CD4-positive, alpha-beta T cell treated with Interleukin-4 for 1 hour (primary cell): ENCODE measurements at regions not wholly inside any gene's neighbourhood (a gene's known extent, or its start where the extent isn't known, plus 50 kb on each side); places are given as distances from the start of the nearest gene placed in this dataset.
"Not testable (repeated sequence)": the region's sequence is repeated elsewhere in the genome, so short reads cannot be mapped to it uniquely, and the experiment has no call there.

Experiments
- DNase-seq, 2 donors: peaks; one replicate each; pipeline ENCODE4 v3.0.0-alpha.2; 2020 to 2022

GRCh38 chr2:109720380-109721106, 73.6 kb upstream of the RGPD5 start:
- DNase-seq = no peak

DNA sequence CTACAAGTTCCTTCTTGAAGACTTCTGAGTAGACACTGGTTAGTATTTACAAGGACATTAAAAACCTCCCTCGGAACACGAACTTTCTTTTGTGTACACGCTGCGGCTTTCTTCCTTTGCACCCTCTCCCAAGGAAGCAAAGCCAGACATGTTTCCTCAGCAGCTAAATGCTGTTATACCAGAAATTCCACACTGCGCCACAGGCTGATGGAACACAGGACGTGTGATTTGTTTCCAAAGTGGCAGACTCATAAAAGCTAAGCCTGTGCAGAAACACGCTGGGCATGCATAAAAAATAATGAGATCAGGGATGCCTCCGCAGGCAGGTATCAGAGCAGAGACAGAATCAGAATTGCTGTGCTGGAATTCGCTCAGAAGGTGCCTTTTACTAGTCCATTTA, 73.0 kb upstream of the RGPD5 start:
- no peak for DNase-seq

- no peak for DNase-seq
Observed at GRCh38 chr2:109721626-109722025, 72.5 kb upstream of the RGPD5 start.

- DNase-seq = no peak
Observed at GRCh38 chr2:109722026-109722425, 72.1 kb upstream of the RGPD5 start.

- not testable (repeated sequence) for DNase-seq
Observed at GRCh38 chr2:109722640-109723039, 71.5 kb upstream of the RGPD5 start.

DNA sequence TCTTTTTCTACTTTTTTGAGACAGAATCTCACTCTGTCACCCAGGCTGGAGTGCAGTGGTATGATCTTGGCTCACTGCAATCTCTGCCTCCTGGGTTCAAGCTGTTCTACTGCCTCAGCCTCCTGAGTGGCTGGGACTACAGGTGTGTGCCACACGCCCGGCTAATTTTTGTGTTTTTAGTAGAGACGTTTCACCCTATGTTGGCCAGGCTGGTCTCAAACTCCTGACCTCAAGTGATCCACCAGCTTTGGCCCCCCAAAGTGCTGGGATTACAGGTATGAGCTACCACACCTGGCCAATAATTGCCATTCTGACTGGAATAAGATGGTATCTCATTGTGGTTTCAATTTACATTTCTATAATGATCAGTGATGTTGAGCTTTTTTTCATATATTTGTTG, 71.0 kb upstream of the RGPD5 start:
- not testable (repeated sequence) for DNase-seq

DNA sequence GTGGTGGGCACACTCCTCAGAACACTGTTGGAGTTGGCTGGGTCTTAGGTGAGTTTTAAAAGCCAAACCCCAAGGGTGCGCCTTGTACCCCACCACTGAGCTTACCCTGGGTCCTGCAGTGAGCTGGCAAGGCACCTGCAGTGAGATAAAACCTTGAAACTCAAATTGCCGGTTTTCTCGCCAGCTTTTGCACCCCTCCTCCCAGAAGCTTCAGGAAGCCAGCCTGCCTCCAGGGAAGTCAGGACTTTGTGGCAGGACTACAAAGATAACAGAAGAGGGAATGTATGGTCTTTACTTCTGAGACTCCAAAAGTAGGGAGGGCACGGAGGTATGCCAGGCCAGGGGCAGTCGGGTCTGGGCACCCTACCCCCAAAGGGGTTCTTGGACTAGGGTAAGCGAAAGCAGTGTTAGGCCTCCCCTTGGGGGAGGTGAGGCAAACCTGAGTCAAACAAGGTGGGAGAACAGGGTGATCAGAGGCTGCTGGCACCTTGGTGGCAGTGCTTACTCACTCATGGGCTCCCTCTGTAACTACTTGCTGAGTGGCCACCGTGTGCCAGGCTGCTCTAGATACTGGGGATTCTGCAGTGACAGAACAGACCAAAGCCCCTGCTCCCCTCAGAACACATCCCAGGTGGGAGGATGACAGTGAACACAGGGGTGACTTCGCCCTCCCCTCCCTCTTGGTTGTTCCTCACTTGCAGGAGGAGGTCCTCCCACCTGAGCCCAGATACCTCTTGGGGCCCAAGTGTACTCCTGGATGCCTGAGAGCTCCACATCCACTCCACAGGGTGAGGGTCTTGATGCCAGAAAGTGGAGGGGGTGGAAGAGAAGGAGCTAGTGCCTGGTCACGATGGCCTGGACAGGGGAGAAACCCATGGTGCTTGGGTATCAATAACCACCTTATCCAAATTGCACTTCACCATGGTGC, 69.3 kb upstream of the RGPD5 start:
- DNase-seq = no peak

DNA sequence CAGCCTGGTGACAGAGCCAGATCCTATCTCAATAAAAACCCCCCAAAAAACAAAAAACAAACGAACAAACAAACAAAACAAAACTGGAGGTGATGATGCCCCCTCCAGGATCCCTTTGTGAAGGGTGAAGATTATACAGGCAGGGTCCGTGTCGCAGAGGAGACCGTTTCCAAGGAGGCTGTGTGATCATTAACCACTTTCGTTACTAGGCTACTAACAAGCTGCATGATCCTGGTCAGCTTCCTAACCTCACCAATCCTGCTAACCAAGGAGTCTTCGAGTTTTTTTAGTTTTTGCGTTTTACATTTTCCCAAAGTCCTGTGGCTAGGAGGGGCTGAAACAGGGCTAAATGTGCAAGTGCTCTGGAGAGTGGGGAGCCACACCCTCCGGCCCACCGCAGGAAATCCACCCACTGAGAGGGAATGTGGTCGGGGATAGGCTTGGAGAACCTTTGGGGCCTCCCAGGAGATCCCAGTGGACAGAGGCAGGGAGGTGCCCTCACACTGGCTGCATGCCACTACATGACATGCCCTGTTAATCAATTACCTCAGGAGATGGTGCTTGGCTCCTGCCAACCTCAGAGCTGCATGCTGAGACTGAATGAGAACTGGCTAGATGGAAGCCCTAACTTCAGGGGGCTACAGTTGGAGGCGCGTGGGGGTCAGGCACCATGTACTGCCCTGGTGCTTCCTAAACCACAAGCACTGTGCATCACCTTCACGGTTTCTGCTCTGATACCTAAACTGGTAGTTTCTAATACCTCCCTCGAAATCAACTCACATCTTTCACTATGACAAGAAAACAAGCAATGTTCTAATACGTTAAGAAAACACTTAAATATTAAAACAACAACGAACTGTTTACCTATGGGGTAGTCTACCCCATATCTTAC, 67.5 kb upstream of the RGPD5 start:
- no peak for DNase-seq

GRCh38 chr2:109727929-109728447, 66.1 kb upstream of the RGPD5 start:
- no peak for DNase-seq

DNA sequence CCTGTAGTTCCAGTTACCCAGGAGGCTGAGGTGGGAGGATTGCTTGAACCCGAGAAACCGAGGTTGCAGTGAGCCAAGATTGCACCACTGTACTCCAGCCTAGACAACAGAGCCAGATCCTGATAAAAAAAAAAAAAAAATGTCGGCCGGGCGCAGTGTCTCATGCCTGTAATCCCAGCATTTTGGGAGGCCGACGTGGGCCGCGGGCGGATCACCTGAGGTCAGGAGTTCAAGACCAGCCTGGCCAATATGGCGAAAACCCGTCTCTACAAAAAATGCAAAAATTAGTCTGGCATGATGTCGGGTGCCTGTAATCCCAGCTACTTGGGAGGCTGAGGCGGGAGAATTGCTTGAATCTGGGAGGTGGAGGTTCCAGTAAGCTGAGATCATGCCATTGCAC, 60.4 kb upstream of the RGPD5 start:
- DNase-seq = not testable (repeated sequence)

GRCh38 chr2:109736177-109736827, 57.8 kb upstream of the RGPD5 start:
- DNase-seq = peak in 1 of 2 donors; percentile 5
